GM19438 (cell line): ENCODE measurements at regions not wholly inside any gene's neighbourhood (a gene's known extent, or its start where the extent isn't known, plus 50 kb on each side); places are given as distances from the start of the nearest gene placed in this dataset.

Experiments
- ATAC-seq: cut with Tn5 transposase; IDR thresholded peaks from one replicate; pipeline ENCODE4 v1.9.1; 2021; ENCODE audit warnings: low read depth; ENCODE audit not compliant: unreplicated experiment

GRCh38 chr12:82055391-82055790, 296.2 kb upstream of the PPFIA2 start:
- ATAC-seq: no peak

- ATAC-seq: no peak
Observed at GRCh38 chr12:82054566-82054965, 295.4 kb upstream of the PPFIA2 start.

- no peak for ATAC-seq
Observed at GRCh38 chr12:82047446-82047845, 288.3 kb upstream of the PPFIA2 start.

- peak; percentile 88 for ATAC-seq
Observed at GRCh38 chr12:82040987-82041743, 282.0 kb upstream of the PPFIA2 start.

- no peak for ATAC-seq
Observed at GRCh38 chr12:82034769-82035168, 275.6 kb upstream of the PPFIA2 start.

DNA sequence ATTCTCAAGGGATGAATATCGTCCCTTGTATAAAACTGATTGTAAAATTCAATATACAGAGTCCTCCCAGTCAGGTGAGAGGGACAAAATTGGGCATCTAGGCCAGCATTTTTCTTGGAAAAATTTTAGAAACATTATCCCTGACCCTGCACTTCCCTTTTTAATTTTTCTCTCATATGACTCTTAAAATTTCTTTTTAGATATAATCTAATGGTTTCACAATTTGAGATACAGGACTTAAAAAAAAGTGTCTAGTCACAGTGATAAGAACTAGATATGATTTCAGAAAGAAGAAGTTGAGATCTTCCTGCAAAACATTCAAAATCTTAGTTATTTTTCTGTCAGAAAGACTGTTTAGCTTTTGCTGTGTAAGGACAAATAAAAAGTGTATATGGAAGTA, 270.8 kb upstream of the PPFIA2 start:
- no peak for ATAC-seq

DNA sequence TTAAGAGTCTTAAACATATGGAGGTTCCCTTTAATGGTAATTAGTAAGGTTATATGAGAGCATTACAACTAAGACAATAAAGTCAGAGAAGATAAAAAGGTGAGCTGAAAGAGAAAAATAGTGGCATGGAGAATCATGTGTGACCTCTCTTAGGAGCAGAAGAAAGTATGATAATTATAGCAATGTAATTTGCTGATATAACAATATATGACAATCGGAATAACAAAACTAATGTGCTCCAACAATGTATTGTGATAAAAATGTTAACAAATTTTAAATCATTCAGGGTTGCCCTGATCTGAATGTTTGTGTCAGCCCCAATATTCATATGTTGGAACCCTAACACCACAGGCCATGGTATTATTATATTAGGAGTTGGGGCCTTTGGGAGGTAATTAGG, 269.6 kb upstream of the PPFIA2 start:
- ATAC-seq: no peak

- no peak for ATAC-seq
Observed at GRCh38 chr12:82027612-82028011, 268.5 kb upstream of the PPFIA2 start.

DNA sequence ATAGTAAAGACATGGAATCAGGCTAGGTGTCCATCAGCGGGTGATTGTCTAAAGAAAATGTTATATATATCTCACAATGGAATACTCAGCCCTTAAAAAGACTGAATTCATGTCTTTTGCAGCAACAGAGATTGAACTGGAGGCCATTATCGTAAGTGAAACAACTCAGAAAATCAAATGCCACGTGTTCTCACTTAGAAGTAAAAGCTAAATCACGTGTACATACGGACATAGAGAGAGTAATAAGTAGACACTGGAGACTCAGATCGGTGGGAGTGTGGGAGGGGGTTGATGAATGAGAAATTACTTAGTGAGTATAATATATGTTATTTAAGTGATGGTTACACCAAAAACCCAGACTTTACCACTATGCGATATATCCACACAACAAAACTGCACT, 266.3 kb upstream of the PPFIA2 start:
- no peak for ATAC-seq

DNA sequence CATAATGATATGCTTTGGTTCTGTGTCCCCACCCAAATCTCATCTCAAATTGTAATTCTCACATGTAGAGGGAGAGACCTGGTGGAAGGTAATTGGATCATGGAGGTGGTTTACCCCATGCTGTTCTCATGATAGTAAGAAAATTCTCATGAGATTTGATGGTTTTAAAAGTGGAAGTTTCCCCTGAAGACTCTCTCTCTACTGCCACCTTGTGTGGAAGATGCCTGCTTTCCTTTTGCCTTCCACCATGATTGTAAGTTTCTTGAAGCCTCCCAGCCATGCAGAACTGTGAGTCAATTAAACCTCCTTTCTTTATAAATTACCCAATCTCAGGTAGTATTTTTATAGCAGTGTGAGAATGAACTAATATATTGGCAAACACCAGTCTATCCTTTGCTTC, 260.4 kb upstream of the PPFIA2 start:
- no peak for ATAC-seq

- peak; percentile 88 for ATAC-seq
Observed at GRCh38 chr12:82015623-82016347, 256.6 kb upstream of the PPFIA2 start.

DNA sequence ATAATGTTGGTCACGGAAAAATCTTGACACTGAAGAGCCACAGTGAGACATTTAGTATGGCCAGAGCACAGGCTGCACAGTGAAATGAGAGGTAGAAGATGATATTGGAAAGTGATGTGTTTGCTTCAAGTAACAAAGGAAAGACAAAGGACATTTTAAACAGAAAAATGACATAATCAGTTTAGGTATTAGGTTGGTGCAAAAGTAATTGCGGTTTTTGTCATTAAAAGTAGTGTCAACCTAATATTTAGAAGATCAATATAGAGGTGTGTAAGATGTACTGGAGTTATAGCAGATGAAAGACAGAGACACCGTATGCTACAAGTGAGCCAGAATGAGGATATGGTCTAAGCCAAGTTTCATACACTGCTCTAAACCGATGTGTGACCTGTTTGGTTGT, 253.0 kb upstream of the PPFIA2 start:
- ATAC-seq: no peak

- no peak for ATAC-seq
Observed at GRCh38 chr12:82009524-82009923, 250.4 kb upstream of the PPFIA2 start.

- ATAC-seq: no peak
Observed at GRCh38 chr12:82008251-82008650, 249.1 kb upstream of the PPFIA2 start.

- no peak for ATAC-seq
Observed at GRCh38 chr12:81998761-81999378, 239.7 kb upstream of the PPFIA2 start.

GRCh38 chr12:81992461-81992860, 233.3 kb upstream of the PPFIA2 start:
- no peak for ATAC-seq

DNA sequence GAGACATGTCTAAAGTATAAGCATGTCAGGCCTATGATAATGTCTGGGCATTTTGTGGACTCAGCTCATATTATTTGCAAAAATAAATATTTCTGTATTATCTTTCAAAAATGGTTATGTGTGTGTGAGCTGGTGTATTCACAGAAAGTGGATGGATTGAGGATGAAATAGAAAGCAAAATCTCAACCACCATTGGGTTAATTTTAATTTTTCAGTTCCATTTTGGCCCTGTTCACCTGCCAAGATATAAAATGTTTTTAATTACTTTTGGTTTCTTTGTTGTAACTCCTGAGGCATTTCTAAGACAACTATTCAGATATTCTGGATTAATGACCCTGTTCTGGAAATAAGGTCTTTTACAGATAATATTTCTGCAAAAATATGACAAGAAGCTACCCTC, 232.7 kb upstream of the PPFIA2 start:
- ATAC-seq: no peak

DNA sequence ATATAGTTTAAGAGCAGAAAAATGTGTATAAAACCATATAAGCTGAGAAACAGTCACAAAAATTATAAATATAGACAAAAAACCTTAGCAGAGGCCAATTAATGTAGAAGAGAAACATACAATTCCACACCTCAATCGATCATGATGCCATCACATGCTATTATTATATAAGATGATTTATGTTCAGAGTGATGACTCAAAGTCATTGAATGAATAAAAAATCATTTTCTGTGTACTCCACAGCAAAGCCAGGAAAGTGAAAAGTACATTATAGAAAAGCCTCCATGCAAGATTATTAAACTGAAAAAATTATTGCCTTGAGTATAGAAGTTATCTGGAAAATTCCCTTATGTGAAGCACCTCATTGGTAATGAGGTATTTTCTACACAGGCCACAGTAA, 229.2 kb upstream of the PPFIA2 start:
- ATAC-seq: no peak

DNA sequence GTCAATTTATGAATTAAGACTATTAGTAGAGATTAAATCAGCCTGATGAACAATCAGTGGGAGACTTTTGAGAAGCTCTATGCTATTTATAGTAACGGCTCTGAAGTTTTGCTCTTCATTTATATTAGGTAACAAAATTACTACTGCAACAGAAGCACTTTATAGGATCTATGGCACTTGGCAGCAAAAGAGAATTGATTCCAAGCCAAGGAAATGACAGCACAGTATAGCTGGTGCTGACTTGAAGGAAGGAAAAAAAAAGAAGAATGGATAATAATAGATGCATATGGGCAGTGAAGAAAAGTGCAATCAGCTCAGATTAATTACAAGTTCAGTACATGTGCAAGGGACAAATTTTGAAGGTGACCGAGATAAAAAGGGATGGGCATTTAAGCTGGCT, 228.2 kb upstream of the PPFIA2 start:
- ATAC-seq: no peak

DNA sequence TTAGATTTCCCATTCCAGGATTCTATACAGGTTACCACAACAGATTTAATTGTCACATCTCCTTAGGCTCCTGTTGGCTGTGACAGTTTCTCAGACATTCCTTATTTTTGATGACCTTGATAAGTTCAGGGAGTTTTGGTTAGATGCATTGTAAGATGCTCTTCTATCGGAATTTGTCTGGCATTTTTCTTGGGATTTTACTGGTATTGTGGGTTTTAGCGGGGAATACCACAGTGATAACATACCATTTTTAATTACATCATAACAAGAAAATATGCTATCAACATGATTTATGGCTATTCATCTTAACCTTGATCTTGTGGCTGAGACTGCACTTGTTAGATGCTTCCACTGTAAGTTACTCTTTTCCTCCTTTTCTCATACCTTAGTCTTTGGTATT, 217.5 kb upstream of the PPFIA2 start:
- ATAC-seq: no peak

GRCh38 chr12:81974762-81975161, 215.6 kb upstream of the PPFIA2 start:
- no peak for ATAC-seq

DNA sequence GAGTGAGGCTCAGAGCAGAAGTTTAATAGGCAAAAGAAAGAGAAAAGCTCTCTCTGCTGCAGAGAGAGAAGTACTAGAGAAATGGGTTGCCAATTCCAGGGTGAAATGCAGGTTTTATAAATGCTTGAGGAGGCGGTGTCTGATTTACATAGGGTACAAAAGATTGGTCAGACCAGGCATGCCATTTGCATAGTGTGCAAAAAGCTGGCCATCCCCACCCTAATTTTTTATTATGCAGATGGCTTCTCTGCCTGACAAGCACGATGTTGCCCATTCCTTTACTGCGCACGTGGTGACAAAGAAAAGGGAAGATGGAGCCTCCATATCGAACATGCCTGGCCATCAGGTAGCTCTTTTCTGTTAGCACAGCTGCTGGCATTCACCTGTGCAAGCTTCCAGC, 209.3 kb upstream of the PPFIA2 start:
- ATAC-seq: no peak
